ENCODE measurements at regions not wholly inside any gene's neighbourhood (a gene's known extent, or its start where the extent isn't known, plus 50 kb on each side); places are given as distances from the start of the nearest gene placed in this dataset.

DNA sequence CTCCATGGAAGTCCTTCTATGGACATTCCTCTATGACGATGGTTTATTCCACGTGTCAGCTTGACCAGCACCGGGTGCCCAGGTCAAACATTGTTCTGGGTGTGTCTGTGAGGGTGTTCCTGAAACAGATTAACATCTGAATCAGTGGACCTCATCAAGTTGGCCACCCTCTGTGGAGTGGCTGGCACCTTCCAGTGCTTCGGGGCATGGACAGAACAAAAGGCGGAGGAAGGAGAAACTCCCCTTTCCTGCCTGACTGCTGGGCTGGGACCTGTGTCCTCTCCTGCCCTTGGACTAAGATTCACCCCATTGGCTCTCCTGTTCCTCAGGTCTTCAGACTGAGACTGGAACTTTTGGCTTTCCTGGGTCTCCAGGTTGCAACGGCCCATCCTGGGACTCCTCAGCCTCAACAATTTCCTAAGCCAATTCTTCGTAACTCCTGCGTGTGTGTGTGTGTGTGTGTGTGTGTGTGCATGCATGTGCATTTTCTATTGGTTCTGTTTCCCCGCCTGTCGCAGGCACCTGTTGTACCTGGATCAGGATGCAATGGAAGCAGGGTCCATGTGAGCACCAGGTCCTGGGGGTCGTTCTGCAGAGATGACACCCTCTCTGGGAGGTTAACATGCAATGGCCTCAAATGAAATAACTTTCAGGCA lies 357.2 kb upstream of the SALL3 start:
- no peak for DNase-seq

DNA sequence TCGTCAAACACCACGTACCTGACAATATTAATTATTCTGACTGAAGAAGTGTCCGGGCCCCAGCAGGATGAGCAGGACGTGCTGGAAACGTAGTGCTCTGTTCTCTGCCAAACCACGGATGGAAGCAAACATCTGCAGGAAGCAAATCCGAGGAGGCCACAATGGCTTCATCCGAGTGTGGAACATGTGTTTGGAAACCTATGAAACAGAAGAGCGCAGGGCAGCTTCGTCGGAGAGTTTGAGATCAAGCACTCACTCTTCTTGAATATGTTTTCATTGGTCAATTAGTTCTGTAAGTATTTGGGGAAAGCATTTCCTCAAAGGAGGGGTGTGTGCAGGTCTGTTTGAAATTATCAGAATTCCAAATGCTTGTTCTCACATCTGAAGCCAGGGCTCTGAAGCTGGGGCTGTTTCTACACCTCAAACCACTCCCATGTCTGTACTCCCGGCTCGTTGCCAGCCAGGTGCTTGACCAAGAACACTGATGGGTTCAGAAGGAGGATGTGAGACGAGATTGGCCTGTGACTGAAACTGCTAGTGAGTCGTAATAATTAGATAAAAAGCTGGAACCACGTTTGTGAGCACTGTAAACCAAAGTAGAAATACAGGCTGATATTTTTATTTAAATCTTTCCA lies 356.6 kb upstream of the SALL3 start:
- no peak for DNase-seq

GRCh38 chr18:78624646-78625279 lies 354.9 kb upstream of the SALL3 start:
- DNase-seq: no peak

GRCh38 chr18:78625847-78626246 lies 353.8 kb upstream of the SALL3 start:
- no peak for DNase-seq

GRCh38 chr18:78627551-78628346 lies 351.9 kb upstream of the SALL3 start:
- no peak for DNase-seq

GRCh38 chr18:78629426-78629825 lies 350.2 kb upstream of the SALL3 start:
- no peak for DNase-seq

- no peak for DNase-seq
Observed at GRCh38 chr18:78630356-78630755, 349.3 kb upstream of the SALL3 start.

GRCh38 chr18:78630981-78631510 lies 348.6 kb upstream of the SALL3 start:
- DNase-seq: no peak

- DNase-seq: no peak
Observed at GRCh38 chr18:78632111-78632541, 347.5 kb upstream of the SALL3 start.

DNA sequence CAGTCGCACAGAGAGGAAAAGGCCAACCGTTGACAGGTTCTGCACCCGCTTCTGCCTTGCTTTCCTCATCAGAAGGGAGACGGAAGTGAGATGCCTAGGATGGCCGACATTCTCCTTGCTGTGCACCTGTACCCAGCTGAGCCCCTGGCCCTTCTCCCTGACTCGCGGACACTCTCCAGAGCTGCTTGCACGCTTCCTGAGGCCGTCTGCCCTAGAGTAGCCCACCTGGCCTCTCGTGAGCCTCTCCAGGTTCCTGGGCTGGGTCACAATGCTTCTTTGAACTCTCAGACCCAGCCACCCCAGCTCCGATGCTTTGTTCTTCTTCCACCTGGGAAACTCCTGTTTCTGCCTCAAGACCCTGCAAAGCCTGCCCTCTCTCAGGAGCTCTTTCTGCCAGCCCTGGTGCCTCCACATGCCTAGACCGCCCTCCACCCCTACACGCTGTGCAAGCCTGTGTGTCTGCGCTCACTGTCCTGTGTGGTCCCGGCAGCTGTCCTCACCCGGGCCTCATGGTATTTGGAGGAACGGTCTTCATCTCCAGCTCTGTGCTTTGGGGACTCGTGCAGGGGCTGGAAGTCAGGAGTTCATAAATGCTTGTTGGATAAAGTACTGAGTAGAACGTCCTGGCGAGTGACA lies 345.4 kb upstream of the SALL3 start:
- no peak for DNase-seq

DNA sequence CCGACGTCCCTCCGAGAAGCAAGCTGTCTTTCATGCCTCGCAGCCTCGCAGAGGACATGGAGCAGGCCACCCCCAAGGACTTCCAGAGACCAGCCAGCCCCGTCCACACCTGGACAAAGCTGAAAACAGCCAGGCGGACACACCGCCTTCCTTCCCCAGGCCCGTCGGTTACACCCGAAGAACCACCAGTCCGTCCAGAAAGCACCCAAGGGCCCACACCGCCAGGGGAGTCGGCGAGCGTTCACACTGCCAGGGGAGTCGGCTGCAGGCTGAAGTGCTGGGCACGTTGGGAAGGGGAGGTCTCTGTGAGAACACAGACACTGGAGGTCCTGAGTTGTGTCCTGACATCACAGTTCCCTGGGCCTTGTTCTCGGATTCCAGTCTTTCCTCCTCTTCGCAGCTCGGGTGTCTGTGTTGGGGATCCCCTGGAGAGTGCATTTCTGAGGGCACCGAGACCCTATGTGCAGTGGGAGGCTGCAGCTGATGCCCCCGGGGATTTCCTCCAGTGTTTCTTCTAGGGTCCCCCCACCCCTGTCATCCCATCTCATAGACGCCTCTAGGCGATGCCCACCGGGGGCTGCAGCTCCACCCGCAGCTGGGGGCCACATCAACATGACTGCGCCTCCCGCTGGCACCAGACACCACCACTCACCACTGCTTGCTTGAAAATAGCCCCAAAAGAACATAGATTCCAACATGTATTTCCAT lies 344.4 kb upstream of the SALL3 start:
- no peak for DNase-seq

GRCh38 chr18:78636260-78636659 lies 343.4 kb upstream of the SALL3 start:
- DNase-seq: no peak

DNA sequence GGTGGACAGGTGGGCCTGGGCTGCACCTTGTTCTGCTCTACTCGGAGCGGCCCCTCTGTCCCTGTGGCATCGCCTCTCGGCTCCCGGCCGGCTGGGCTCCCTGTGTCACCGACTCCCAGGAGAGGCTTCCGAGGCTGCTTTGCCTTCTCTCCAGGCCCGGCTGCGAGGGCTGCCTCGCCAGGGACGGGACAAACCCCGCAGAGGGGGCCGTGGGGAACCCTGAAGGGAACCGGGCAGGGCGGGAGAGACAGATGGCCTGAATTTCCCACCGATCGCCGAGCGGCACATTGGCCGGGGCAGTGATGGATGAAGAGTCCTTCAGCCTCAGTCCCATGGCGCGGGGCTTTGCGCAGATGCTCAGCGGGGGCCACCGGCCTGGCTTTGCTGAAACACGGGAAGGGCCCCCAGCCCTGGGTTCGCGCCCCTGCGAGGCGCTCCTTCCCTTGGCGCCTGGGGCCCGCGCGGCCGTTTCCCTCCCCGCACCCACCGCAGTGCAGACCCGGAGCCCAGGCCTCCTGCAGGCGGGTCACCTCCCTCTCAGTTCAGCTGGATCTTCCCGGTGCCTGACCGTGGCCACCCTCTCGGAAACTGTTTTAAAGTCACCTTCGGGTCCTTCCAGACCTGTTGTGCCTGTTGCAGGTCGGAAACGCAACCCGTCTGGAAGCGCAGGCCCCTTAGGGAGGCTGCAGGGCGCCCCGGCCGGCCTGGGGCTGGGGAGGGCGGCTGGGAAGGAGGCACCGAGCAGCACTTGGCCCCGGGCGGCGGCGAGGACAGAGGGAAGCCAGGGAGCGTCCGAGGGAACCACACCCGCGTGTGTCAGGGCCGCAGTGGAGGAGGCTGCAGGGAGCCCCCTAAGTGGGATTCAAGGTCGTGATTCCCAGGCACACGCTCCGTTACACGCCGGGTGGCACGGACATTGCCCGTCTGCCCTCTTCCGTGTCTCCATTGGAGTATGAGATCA lies 341.9 kb upstream of the SALL3 start:
- no peak for DNase-seq

DNA sequence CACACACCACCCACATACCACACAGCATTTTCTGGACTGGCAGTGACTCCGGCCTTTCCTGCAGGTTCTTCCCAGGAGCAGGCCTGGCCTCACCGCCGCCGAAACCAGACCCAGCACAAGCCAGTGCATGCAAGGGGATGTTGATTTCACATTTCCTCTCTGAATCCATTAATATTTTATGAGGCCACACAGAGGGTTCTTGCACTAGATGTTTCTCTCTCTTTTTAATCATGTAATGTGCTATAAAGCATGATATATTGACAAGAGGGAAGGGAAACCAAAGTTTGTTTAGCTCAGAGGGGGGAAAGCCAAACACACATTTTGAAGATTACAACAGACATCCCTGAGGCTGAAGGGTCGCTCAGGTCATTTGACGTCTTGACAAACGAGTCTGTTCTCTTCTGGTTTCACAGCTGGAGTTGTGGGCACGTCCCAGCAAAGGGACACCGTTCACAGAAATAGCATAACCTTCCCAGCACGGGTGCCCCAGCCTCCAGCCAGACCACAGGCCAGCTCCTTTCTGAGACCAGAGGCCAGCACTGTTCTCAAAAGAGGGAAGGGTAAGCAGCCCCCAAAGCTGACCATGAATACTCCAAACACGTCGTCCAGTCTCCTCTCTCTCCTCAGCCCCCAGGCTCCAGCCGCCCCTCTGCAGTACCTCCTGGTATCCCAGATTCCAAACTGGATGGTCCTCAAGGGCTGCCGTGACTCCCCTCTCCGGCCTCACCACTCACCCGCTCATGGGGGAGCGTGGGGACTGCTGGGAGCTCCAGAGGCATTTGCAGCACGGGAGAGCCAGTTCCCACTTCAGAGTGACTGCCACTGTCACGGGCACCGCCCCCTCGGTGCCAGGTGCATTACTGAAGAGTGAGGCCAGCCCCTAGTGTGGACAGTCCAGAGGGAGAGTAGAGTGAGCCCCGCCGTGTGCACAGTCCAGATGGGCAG lies 340.3 kb upstream of the SALL3 start:
- no peak for DNase-seq

- no peak for DNase-seq
Observed at GRCh38 chr18:78640246-78640995, 339.2 kb upstream of the SALL3 start.

GRCh38 chr18:78641689-78642231 lies 337.9 kb upstream of the SALL3 start:
- no peak for DNase-seq

DNA sequence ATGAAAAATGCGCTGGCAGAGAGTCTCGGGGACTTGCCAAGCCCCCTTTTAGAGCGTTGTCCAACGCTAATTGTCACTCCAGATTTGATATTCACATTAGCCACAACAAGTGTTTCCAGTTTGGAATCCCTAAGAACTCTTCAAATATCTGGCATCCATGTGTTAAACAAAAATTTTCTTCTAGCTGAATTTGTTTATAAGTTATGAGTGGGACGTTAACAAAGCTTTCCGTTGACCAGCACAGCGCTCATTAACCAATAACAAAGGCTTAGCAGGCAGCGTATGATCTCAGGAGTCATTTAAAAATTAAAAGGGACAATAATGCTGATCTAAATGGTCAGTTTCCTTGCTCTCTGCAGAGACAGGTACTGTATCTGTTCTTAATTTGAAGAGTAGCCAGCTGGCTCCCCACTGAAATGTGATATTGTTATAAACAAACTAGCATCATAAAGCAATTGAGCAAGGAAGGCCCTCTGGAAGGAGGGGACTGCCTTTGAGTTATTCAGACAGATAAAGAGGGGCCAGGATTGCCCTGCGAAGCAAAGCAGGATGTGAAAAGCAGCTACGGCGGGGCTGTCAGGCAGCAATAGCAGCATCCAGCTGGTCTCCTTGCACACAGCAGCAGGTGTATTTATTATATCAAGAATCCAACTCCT lies 337.2 kb upstream of the SALL3 start:
- peak; percentile 3 to 26 for DNase-seq

GRCh38 chr18:78643004-78643403 lies 336.6 kb upstream of the SALL3 start:
- no peak for DNase-seq
